ENCODE measurements at regions not wholly inside any gene's neighbourhood (a gene's known extent, or its start where the extent isn't known, plus 50 kb on each side); places are given as distances from the start of the nearest gene placed in this dataset.

GRCh38 chr12:17802657-17803641 lies 287.0 kb downstream of the RERGL start:
- Histone ChIP-seq H3K4me3 (ENCODE audit: insufficient read depth, low read length, poor library complexity, severe bottlenecking) (no peak overlapping the region), H4K20me1 (ENCODE audit: low read depth, low read length) (no peaks in the 10 kb centered on the region), H2AFZ (ENCODE audit: low read depth, low read length, severe bottlenecking) (no peak overlapping the region), H3K79me2 (ENCODE audit: insufficient read depth, low read length) (no peaks in the 10 kb centered on the region), H3F3A (ENCODE audit: insufficient read depth) (no peaks in the 10 kb centered on the region), H3K9ac (ENCODE audit: low read length) (no peak overlapping the region), H3K27me3 (ENCODE audit: low read length) (no peaks in the 10 kb centered on the region), H3K4me2 (ENCODE audit: low read depth, low read length, poor library complexity, severe bottlenecking) (no peak overlapping the region), H3K9me2 (replicated peaks; ENCODE audit: insufficient read depth, low read length) (no peaks in the 10 kb centered on the region), H3K36me3 (ENCODE audit: low read length) (no peaks in the 10 kb centered on the region), H3K27ac (ENCODE audit: low read depth, low read length) (no peak overlapping the region), H3K9me3 (ENCODE audit: insufficient read depth, low read length) (no peaks in the 10 kb centered on the region)
- TF ChIP-seq CTCF (IDR thresholded peaks at IDR 0.05; ENCODE audit: insufficient read depth, low read length, poor library complexity, severe bottlenecking) (no peak), EZH2phosphoT487 (conservative IDR thresholded peaks at IDR 0.05; ENCODE audit: low read length) (no peak)

- H3K4me2 ChIP-seq (ENCODE audit: low read depth, low read length, poor library complexity, severe bottlenecking), result no peak overlapping the region
- no peak overlapping the region for H3K27ac ChIP-seq (ENCODE audit: low read depth, low read length)
- H3K9ac ChIP-seq (ENCODE audit: low read length), result no peak overlapping the region
- H3K9me3 ChIP-seq (ENCODE audit: insufficient read depth, low read length), result no peaks in the 10 kb centered on the region
- no peak overlapping the region for H2AFZ ChIP-seq (ENCODE audit: low read depth, low read length, severe bottlenecking)
- TF ChIP-seq CTCF (IDR thresholded peaks at IDR 0.05; ENCODE audit: insufficient read depth, low read length, poor library complexity, severe bottlenecking), result no peak
- H3K36me3 ChIP-seq (ENCODE audit: low read length), result no peaks in the 10 kb centered on the region
- H4K20me1 ChIP-seq (ENCODE audit: low read depth, low read length), result no peaks in the 10 kb centered on the region
- H3K79me2 ChIP-seq (ENCODE audit: insufficient read depth, low read length), result no peaks in the 10 kb centered on the region
- H3K4me3 ChIP-seq (ENCODE audit: insufficient read depth, low read length, poor library complexity, severe bottlenecking), result no peak overlapping the region
- no peaks in the 10 kb centered on the region for H3F3A ChIP-seq (ENCODE audit: insufficient read depth)
- no peaks in the 10 kb centered on the region for H3K9me2 ChIP-seq (replicated peaks; ENCODE audit: insufficient read depth, low read length)
- no peaks in the 10 kb centered on the region for H3K27me3 ChIP-seq (ENCODE audit: low read length)
These were observed 296.1 kb downstream of the RERGL start for GRCh38 chr12:17793854-17794253.

GRCh38 chr12:17778242-17778641 lies 311.8 kb downstream of the RERGL start:
- H3K36me3 ChIP-seq (ENCODE audit: low read length), result no peaks in the 10 kb centered on the region
- H3K79me2 ChIP-seq (ENCODE audit: insufficient read depth, low read length), result no peaks in the 10 kb centered on the region
- H3K4me2 ChIP-seq (ENCODE audit: low read depth, low read length, poor library complexity, severe bottlenecking), result no peak overlapping the region
- no peak overlapping the region for H3K4me3 ChIP-seq (ENCODE audit: insufficient read depth, low read length, poor library complexity, severe bottlenecking)
- no peak overlapping the region for H3K9ac ChIP-seq (ENCODE audit: low read length)
- TF ChIP-seq EZH2phosphoT487 (conservative IDR thresholded peaks at IDR 0.05; ENCODE audit: low read length), result no peak
- TF ChIP-seq CTCF (IDR thresholded peaks at IDR 0.05; ENCODE audit: insufficient read depth, low read length, poor library complexity, severe bottlenecking), result no peak
- H3K27me3 ChIP-seq (ENCODE audit: low read length), result no peaks in the 10 kb centered on the region
- H3K27ac ChIP-seq (ENCODE audit: low read depth, low read length), result no peak overlapping the region
- no peaks in the 10 kb centered on the region for H3K9me2 ChIP-seq (replicated peaks; ENCODE audit: insufficient read depth, low read length)
- H4K20me1 ChIP-seq (ENCODE audit: low read depth, low read length), result no peaks in the 10 kb centered on the region
- no peaks in the 10 kb centered on the region for H3K9me3 ChIP-seq (ENCODE audit: insufficient read depth, low read length)
- H2AFZ ChIP-seq (ENCODE audit: low read depth, low read length, severe bottlenecking), result no peak overlapping the region
- H3F3A ChIP-seq (ENCODE audit: insufficient read depth), result no peaks in the 10 kb centered on the region

Measured in SU-DHL-6 (cell line).